ENCODE measurements at regions not wholly inside any gene's neighbourhood (a gene's known extent, or its start where the extent isn't known, plus 50 kb on each side); places are given as distances from the start of the nearest gene placed in this dataset.

GRCh38 chr2:7707723-7708122, 790.5 kb downstream of the RNF144A start:
- TF ChIP-seq CTCF (IDR thresholded peaks at IDR 0.05; ENCODE audit: low read depth, low read length, poor library complexity, severe bottlenecking) (no peak), EZH2phosphoT487 (IDR thresholded peaks at IDR 0.05; ENCODE audit: borderline replicate concordance, low read length) (no peak)

All from DOHH2 (cell line).